ENCODE measurements at regions not wholly inside any gene's neighbourhood (a gene's known extent, or its start where the extent isn't known, plus 50 kb on each side); places are given as distances from the start of the nearest gene placed in this dataset.

DNA sequence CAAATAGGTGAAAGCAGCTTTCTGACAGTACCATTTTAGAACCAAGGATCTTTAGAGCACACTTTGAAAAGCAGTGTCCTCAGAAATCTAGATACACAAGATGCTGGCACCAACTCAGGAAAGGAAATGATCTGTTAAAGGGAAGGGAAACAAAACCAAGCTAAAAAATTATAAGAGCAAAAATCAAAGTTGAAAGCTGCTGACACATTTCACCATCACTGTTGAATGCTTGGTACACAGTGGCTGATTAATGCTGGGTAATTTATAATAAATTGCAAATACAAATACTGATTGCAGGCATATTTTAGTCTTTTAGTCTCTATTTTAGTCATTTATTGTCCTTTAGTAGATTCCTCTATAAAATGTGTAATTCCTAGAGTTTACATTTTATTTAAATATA lies 1540.1 kb upstream of the PCDH10 start:
- no peak for TF ChIP-seq CTCF (IDR thresholded peaks at IDR 0.05)
- TF ChIP-seq POLR2A (IDR thresholded peaks at IDR 0.05), result no peak
